GM23338 (cell line): ENCODE measurements at regions not wholly inside any gene's neighbourhood (a gene's known extent, or its start where the extent isn't known, plus 50 kb on each side); places are given as distances from the start of the nearest gene placed in this dataset.

Source experiments
- CTCF ChIP-seq, 2 experiments: fragments of 200-600 bp in 1 of 2; sonication (generic) in 1 of 2; conservative IDR thresholded peaks; 2 replicates each; pipeline versions ENCODE4 v1.5.1 to v1.6.1; 2016 to 2017; ENCODE audit warnings: antibody characterized with exemption in 2 of 2, low read depth in 2 of 2, mild to moderate bottlenecking in 2 of 2, moderate library complexity in 1 of 2
- POLR2AphosphoS5 ChIP-seq: IDR thresholded peaks from 2 replicates; pipeline ENCODE4 v1.6.1; 2016; ENCODE audit warnings: antibody characterized with exemption, low read depth
- REST ChIP-seq: IDR thresholded peaks from one replicate; pipeline ENCODE4 v1.6.1; 2018; ENCODE audit warnings: antibody characterized with exemption; ENCODE audit not compliant: unreplicated experiment

GRCh38 chr5:15142458-15142857 is 270.9 kb upstream of the ANKH start:
- TF ChIP-seq CTCF (conservative IDR thresholded peaks at IDR 0.05; ENCODE audit: low read depth in 2 of 2), result no peak
- no peak for TF ChIP-seq REST
- TF ChIP-seq POLR2AphosphoS5, result no peak
